WTC11 (cell line): ENCODE measurements at regions not wholly inside any gene's neighbourhood (a gene's known extent, or its start where the extent isn't known, plus 50 kb on each side); places are given as distances from the start of the nearest gene placed in this dataset.

ENCODE experiments used
- ATAC-seq: fragments of 200-7000 bp; cut with Tn5 transposase; 2 replicates; pipeline ENCODE4 v1.10.0; 2021; ENCODE audit warnings: mild to moderate bottlenecking, moderate library complexity
- CTCF ChIA-PET: fragments of 300-600 bp; sonication (Branson Sonifier 250); formaldehyde crosslinking; loops from one replicate; lab custom pipeline; 2021; ENCODE audit warnings: antibody characterized with exemption; lab: Charles Lee
- POLR2A ChIA-PET: fragments of 350-600 bp; sonication (Branson Sonifier 250); formaldehyde crosslinking; loops from one replicate; lab custom pipeline; 2021; ENCODE audit warnings: antibody characterized with exemption; lab: Charles Lee
- DNase-seq: peaks from one replicate; pipeline ENCODE4 v3.0.0; 2021; ENCODE audit warnings: low spot score
- H3K27ac Mint-ChIP-seq: 2 replicates; pipeline ENCODE4 v1.8.0; 2021; ENCODE audit warnings: mixed read lengths
- H3K27me3 Mint-ChIP-seq: 2 replicates; pipeline ENCODE4 v1.8.0; 2021; ENCODE audit warnings: low read depth, mild to moderate bottlenecking, moderate library complexity, mixed read lengths
- H3K36me3 Mint-ChIP-seq: 2 replicates; pipeline ENCODE4 v1.8.0; 2021; ENCODE audit warnings: mixed read lengths
- H3K4me1 Mint-ChIP-seq: 2 replicates; pipeline ENCODE4 v1.8.0; 2022; ENCODE audit warnings: mixed read lengths
- H3K4me3 Mint-ChIP-seq: 2 replicates; pipeline ENCODE4 v1.8.0; 2021; ENCODE audit warnings: mild to moderate bottlenecking, moderate library complexity, mixed read lengths
- H3K9me3 Mint-ChIP-seq: 2 replicates; pipeline ENCODE4 v1.8.0; 2021; ENCODE audit warnings: mixed read lengths
- CBFB ChIP-seq: sonication (generic); formaldehyde crosslinking; IDR thresholded peaks from 2 replicates; pipeline ENCODE4 v1.8.1; 2022; ENCODE audit warnings: mild to moderate bottlenecking, low read depth, missing genetic modification reagents
- ESRRA ChIP-seq: sonication (generic); formaldehyde crosslinking; IDR thresholded peaks from 2 replicates; pipeline ENCODE4 v1.8.1; 2022; ENCODE audit warnings: mild to moderate bottlenecking, missing genetic modification reagents, borderline replicate concordance
- ETV6 ChIP-seq: sonication (generic); formaldehyde crosslinking; IDR thresholded peaks from 2 replicates; pipeline ENCODE4 v1.8.1; 2022; ENCODE audit warnings: mild to moderate bottlenecking, missing genetic modification reagents
- PRRX2 ChIP-seq: fragments of 250-450 bp; sonication (Bioruptor Pico); IDR thresholded peaks from 2 replicates; pipeline ENCODE4 v1.8.0; 2021; ENCODE audit warnings: mild to moderate bottlenecking
- ZBTB21 ChIP-seq: sonication (generic); formaldehyde crosslinking; IDR thresholded peaks from 2 replicates; pipeline ENCODE4 v1.8.1; 2023; ENCODE audit warnings: mild to moderate bottlenecking, missing genetic modification reagents, borderline replicate concordance
- ZNF232 ChIP-seq: sonication (generic); formaldehyde crosslinking; IDR thresholded peaks from 2 replicates; pipeline ENCODE4 v1.8.0; 2022; ENCODE audit warnings: mild to moderate bottlenecking, missing genetic modification reagents
- TF ChIP-seq, protein P1 (sequence below): sonication (generic); formaldehyde crosslinking; IDR thresholded peaks from 2 replicates; pipeline ENCODE4 v1.8.0; 2022; ENCODE audit warnings: mild to moderate bottlenecking, missing genetic modification reagents
- TF ChIP-seq, protein P2 (sequence below): sonication (generic); formaldehyde crosslinking; IDR thresholded peaks from 2 replicates; pipeline ENCODE4 v1.8.0; 2022; ENCODE audit warnings: missing genetic modification reagents
- TF ChIP-seq, protein P3 (sequence below): sonication (generic); formaldehyde crosslinking; IDR thresholded peaks from 2 replicates; pipeline ENCODE4 v1.8.1; 2023; ENCODE audit warnings: mild to moderate bottlenecking, missing genetic modification reagents, borderline replicate concordance
- TF ChIP-seq, protein P4 (sequence below): sonication (generic); formaldehyde crosslinking; IDR thresholded peaks from 2 replicates; pipeline ENCODE4 v1.8.0; 2023; ENCODE audit warnings: missing genetic modification reagents
- TF ChIP-seq, protein P5 (sequence below): sonication (generic); formaldehyde crosslinking; IDR thresholded peaks from 2 replicates; pipeline ENCODE4 v1.8.0; 2023; ENCODE audit warnings: missing genetic modification reagents, mild to moderate bottlenecking, borderline replicate concordance
- TF ChIP-seq, protein P6 (sequence below): fragments of 250-450 bp; sonication (Bioruptor Pico); IDR thresholded peaks from 2 replicates; pipeline ENCODE4 v1.9.0; 2021; ENCODE audit warnings: mild to moderate bottlenecking, borderline replicate concordance
- TF ChIP-seq, protein P7 (sequence below): sonication (generic); formaldehyde crosslinking; IDR thresholded peaks from 2 replicates; pipeline ENCODE4 v1.8.1; 2022; ENCODE audit warnings: missing genetic modification reagents, borderline replicate concordance

DNA sequence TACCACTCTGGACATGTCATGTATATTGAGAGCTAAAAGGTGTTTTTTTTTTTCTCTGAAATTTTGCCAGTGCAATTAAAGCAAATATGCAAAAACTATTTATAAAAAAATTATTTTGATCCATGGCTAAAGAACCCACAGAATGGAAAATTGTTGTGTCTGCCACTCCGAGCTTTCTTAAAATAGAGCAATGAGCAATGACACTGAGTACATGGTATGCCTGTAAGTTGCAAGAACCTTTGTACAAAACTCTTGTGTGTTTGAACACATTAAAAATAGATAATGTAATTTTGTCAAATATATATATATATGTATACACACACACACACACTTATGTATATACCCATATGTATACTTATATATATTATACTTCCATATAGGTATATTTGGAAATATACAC lies 1530.9 kb upstream of the B3GALT2 start:
- Mint-ChIP-seq H3K4me1 (no peaks in the 10 kb centered on the region), H3K36me3 (no peaks in the 10 kb centered on the region), H3K9me3 (peaks cover 5% of the 10 kb centered on the region; the same call in 1 of the 2 replicates), H3K27ac (no peak overlapping the region), H3K27me3 (no peaks in the 10 kb centered on the region), H3K4me3 (no peak overlapping the region)
- ChIA-PET CTCF (no interaction called here), POLR2A (no interaction called here)
- DNase-seq (no peak), ATAC-seq (no peak)
- TF ChIP-seq ZNF232 (no peak), PRRX2 (CRISPR knock-in tag) (no peak)
- TF ChIP-seq, protein P1, sequence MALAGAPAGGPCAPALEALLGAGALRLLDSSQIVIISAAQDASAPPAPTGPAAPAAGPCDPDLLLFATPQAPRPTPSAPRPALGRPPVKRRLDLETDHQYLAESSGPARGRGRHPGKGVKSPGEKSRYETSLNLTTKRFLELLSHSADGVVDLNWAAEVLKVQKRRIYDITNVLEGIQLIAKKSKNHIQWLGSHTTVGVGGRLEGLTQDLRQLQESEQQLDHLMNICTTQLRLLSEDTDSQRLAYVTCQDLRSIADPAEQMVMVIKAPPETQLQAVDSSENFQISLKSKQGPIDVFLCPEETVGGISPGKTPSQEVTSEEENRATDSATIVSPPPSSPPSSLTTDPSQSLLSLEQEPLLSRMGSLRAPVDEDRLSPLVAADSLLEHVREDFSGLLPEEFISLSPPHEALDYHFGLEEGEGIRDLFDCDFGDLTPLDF (CRISPR knock-in tag) = no peak

DNA sequence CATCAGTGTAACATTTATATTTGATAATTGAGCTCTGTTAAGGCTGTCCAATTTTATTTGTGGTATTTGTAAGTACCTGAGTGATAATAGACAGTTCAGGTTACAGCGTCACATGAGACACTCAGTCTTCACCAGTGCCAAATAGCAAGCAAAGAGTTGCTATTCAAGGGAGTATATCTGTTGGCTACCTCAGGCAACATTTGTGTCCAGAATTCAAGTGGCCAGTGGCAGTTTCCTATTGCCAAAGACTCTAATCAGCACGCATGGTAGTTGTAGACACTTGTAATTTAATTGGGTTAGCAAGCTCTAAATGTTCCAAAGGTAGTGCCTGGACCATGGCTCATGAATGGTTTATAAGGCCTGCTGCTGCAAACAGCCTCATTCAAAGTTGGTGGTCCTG lies 1524.3 kb upstream of the B3GALT2 start:
- no peaks in the 10 kb centered on the region for H3K9me3 Mint-ChIP-seq
- POLR2A ChIA-PET = no interaction called here
- no peaks in the 10 kb centered on the region for H3K36me3 Mint-ChIP-seq
- TF ChIP-seq, protein P2, sequence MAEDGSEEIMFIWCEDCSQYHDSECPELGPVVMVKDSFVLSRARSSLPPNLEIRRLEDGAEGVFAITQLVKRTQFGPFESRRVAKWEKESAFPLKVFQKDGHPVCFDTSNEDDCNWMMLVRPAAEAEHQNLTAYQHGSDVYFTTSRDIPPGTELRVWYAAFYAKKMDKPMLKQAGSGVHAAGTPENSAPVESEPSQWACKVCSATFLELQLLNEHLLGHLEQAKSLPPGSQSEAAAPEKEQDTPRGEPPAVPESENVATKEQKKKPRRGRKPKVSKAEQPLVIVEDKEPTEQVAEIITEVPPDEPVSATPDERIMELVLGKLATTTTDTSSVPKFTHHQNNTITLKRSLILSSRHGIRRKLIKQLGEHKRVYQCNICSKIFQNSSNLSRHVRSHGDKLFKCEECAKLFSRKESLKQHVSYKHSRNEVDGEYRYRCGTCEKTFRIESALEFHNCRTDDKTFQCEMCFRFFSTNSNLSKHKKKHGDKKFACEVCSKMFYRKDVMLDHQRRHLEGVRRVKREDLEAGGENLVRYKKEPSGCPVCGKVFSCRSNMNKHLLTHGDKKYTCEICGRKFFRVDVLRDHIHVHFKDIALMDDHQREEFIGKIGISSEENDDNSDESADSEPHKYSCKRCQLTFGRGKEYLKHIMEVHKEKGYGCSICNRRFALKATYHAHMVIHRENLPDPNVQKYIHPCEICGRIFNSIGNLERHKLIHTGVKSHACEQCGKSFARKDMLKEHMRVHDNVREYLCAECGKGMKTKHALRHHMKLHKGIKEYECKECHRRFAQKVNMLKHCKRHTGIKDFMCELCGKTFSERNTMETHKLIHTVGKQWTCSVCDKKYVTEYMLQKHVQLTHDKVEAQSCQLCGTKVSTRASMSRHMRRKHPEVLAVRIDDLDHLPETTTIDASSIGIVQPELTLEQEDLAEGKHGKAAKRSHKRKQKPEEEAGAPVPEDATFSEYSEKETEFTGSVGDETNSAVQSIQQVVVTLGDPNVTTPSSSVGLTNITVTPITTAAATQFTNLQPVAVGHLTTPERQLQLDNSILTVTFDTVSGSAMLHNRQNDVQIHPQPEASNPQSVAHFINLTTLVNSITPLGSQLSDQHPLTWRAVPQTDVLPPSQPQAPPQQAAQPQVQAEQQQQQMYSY = no peak
- TF ChIP-seq, protein P3, sequence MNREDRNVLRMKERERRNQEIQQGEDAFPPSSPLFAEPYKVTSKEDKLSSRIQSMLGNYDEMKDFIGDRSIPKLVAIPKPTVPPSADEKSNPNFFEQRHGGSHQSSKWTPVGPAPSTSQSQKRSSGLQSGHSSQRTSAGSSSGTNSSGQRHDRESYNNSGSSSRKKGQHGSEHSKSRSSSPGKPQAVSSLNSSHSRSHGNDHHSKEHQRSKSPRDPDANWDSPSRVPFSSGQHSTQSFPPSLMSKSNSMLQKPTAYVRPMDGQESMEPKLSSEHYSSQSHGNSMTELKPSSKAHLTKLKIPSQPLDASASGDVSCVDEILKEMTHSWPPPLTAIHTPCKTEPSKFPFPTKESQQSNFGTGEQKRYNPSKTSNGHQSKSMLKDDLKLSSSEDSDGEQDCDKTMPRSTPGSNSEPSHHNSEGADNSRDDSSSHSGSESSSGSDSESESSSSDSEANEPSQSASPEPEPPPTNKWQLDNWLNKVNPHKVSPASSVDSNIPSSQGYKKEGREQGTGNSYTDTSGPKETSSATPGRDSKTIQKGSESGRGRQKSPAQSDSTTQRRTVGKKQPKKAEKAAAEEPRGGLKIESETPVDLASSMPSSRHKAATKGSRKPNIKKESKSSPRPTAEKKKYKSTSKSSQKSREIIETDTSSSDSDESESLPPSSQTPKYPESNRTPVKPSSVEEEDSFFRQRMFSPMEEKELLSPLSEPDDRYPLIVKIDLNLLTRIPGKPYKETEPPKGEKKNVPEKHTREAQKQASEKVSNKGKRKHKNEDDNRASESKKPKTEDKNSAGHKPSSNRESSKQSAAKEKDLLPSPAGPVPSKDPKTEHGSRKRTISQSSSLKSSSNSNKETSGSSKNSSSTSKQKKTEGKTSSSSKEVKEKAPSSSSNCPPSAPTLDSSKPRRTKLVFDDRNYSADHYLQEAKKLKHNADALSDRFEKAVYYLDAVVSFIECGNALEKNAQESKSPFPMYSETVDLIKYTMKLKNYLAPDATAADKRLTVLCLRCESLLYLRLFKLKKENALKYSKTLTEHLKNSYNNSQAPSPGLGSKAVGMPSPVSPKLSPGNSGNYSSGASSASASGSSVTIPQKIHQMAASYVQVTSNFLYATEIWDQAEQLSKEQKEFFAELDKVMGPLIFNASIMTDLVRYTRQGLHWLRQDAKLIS (CRISPR knock-in tag) = no peak
- TF ChIP-seq, protein P4, sequence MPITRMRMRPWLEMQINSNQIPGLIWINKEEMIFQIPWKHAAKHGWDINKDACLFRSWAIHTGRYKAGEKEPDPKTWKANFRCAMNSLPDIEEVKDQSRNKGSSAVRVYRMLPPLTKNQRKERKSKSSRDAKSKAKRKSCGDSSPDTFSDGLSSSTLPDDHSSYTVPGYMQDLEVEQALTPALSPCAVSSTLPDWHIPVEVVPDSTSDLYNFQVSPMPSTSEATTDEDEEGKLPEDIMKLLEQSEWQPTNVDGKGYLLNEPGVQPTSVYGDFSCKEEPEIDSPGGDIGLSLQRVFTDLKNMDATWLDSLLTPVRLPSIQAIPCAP (CRISPR knock-in tag) = no peak
- TF ChIP-seq PRRX2 (CRISPR knock-in tag) (no peak), ZBTB21 (CRISPR knock-in tag) (no peak), ETV6 (CRISPR knock-in tag) (no peak), CBFB (CRISPR knock-in tag) (no peak), ESRRA (CRISPR knock-in tag) (no peak)
- TF ChIP-seq, protein P5, sequence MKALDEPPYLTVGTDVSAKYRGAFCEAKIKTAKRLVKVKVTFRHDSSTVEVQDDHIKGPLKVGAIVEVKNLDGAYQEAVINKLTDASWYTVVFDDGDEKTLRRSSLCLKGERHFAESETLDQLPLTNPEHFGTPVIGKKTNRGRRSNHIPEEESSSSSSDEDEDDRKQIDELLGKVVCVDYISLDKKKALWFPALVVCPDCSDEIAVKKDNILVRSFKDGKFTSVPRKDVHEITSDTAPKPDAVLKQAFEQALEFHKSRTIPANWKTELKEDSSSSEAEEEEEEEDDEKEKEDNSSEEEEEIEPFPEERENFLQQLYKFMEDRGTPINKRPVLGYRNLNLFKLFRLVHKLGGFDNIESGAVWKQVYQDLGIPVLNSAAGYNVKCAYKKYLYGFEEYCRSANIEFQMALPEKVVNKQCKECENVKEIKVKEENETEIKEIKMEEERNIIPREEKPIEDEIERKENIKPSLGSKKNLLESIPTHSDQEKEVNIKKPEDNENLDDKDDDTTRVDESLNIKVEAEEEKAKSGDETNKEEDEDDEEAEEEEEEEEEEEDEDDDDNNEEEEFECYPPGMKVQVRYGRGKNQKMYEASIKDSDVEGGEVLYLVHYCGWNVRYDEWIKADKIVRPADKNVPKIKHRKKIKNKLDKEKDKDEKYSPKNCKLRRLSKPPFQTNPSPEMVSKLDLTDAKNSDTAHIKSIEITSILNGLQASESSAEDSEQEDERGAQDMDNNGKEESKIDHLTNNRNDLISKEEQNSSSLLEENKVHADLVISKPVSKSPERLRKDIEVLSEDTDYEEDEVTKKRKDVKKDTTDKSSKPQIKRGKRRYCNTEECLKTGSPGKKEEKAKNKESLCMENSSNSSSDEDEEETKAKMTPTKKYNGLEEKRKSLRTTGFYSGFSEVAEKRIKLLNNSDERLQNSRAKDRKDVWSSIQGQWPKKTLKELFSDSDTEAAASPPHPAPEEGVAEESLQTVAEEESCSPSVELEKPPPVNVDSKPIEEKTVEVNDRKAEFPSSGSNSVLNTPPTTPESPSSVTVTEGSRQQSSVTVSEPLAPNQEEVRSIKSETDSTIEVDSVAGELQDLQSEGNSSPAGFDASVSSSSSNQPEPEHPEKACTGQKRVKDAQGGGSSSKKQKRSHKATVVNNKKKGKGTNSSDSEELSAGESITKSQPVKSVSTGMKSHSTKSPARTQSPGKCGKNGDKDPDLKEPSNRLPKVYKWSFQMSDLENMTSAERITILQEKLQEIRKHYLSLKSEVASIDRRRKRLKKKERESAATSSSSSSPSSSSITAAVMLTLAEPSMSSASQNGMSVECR (CRISPR knock-in tag) = no peak
- TF ChIP-seq, protein P6, sequence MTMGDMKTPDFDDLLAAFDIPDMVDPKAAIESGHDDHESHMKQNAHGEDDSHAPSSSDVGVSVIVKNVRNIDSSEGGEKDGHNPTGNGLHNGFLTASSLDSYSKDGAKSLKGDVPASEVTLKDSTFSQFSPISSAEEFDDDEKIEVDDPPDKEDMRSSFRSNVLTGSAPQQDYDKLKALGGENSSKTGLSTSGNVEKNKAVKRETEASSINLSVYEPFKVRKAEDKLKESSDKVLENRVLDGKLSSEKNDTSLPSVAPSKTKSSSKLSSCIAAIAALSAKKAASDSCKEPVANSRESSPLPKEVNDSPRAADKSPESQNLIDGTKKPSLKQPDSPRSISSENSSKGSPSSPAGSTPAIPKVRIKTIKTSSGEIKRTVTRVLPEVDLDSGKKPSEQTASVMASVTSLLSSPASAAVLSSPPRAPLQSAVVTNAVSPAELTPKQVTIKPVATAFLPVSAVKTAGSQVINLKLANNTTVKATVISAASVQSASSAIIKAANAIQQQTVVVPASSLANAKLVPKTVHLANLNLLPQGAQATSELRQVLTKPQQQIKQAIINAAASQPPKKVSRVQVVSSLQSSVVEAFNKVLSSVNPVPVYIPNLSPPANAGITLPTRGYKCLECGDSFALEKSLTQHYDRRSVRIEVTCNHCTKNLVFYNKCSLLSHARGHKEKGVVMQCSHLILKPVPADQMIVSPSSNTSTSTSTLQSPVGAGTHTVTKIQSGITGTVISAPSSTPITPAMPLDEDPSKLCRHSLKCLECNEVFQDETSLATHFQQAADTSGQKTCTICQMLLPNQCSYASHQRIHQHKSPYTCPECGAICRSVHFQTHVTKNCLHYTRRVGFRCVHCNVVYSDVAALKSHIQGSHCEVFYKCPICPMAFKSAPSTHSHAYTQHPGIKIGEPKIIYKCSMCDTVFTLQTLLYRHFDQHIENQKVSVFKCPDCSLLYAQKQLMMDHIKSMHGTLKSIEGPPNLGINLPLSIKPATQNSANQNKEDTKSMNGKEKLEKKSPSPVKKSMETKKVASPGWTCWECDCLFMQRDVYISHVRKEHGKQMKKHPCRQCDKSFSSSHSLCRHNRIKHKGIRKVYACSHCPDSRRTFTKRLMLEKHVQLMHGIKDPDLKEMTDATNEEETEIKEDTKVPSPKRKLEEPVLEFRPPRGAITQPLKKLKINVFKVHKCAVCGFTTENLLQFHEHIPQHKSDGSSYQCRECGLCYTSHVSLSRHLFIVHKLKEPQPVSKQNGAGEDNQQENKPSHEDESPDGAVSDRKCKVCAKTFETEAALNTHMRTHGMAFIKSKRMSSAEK (CRISPR knock-in tag) = no peak
- TF ChIP-seq, protein P7, sequence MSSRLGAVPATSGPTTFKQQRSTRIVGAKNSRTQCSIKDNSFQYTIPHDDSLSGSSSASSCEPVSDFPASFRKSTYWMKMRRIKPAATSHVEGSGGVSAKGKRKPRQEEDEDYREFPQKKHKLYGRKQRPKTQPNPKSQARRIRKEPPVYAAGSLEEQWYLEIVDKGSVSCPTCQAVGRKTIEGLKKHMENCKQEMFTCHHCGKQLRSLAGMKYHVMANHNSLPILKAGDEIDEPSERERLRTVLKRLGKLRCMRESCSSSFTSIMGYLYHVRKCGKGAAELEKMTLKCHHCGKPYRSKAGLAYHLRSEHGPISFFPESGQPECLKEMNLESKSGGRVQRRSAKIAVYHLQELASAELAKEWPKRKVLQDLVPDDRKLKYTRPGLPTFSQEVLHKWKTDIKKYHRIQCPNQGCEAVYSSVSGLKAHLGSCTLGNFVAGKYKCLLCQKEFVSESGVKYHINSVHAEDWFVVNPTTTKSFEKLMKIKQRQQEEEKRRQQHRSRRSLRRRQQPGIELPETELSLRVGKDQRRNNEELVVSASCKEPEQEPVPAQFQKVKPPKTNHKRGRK = no peak
- no peak overlapping the region for H3K4me3 Mint-ChIP-seq
- no peaks in the 10 kb centered on the region for H3K4me1 Mint-ChIP-seq
- ATAC-seq = no peak
- no peak overlapping the region for H3K27ac Mint-ChIP-seq
- no peaks in the 10 kb centered on the region for H3K27me3 Mint-ChIP-seq
- CTCF ChIA-PET = no interaction called here
- no peak for DNase-seq
